DND-41 (cell line): ENCODE measurements at regions not wholly inside any gene's neighbourhood (a gene's known extent, or its start where the extent isn't known, plus 50 kb on each side); places are given as distances from the start of the nearest gene placed in this dataset.
"Not testable (repeated sequence)": the region's sequence is repeated elsewhere in the genome, so short reads cannot be mapped to it uniquely, and the experiment has no call there.

Experiments
- ATAC-seq: fragments of 200-7000 bp; cut with Tn5 transposase; 3 replicates; pipeline ENCODE4 v1.9.1; 2021; ENCODE audit warnings: low read depth; ENCODE audit not compliant: insufficient read depth
- DNase-seq: peaks from one replicate; pipeline ENCODE4 v3.0.0-alpha.2; 2020
- H2AFZ ChIP-seq: 2 replicates; pipeline ENCODE4 v1.6.0; 2012; ENCODE audit warnings: low read depth, low read length
- H3K27ac ChIP-seq: 2 replicates; pipeline ENCODE4 v1.5.1; 2012; ENCODE audit warnings: low read length, inconsistent platforms
- H3K27me3 ChIP-seq: fragments of 200-600 bp; sonication (generic); 2 replicates; pipeline ENCODE4 v1.6.0; 2012; ENCODE audit warnings: low read length, mild to moderate bottlenecking, inconsistent platforms; ENCODE audit not compliant: insufficient read depth, poor library complexity
- H3K36me3 ChIP-seq: 2 replicates; pipeline ENCODE4 v1.5.1; 2012; ENCODE audit warnings: low read length, inconsistent platforms; ENCODE audit not compliant: insufficient read depth
- H3K4me1 ChIP-seq: 2 replicates; pipeline ENCODE4 v1.5.1; 2012; ENCODE audit warnings: mild to moderate bottlenecking, low read length; ENCODE audit not compliant: insufficient read depth
- H3K4me2 ChIP-seq: 2 replicates; pipeline ENCODE4 v1.6.0; 2012; ENCODE audit warnings: mild to moderate bottlenecking, moderate library complexity, low read length, inconsistent platforms; ENCODE audit not compliant: insufficient read depth
- H3K4me3 ChIP-seq, 2 experiments: fragments of 200-600 bp in 1 of 2; shearing (Covaris generic) in 1 of 2; 2 replicates each; pipeline ENCODE4 v1.5.1; 2012 to 2016; ENCODE audit warnings: inconsistent platforms in 2 of 2, low read length in 2 of 2, mild to moderate bottlenecking in 2 of 2, low read depth in 1 of 2, moderate library complexity in 1 of 2
- H3K79me2 ChIP-seq: 2 replicates; pipeline ENCODE4 v1.6.0; 2012; ENCODE audit warnings: low read length, inconsistent platforms; ENCODE audit not compliant: insufficient read depth
- H3K9ac ChIP-seq: 2 replicates; pipeline ENCODE4 v1.6.0; 2012; ENCODE audit warnings: low read depth, mild to moderate bottlenecking, inconsistent platforms, low read length, moderate library complexity
- H3K9me3 ChIP-seq: 2 replicates; pipeline ENCODE4 v1.5.1; 2012; ENCODE audit warnings: low read length, moderate library complexity, mild to moderate bottlenecking, inconsistent platforms; ENCODE audit not compliant: insufficient read depth, severe bottlenecking
- H4K20me1 ChIP-seq: 2 replicates; pipeline ENCODE4 v1.6.0; 2012; ENCODE audit warnings: low read length; ENCODE audit not compliant: insufficient read depth
- EZH2 ChIP-seq: IDR thresholded peaks from 3 replicates; pipeline ENCODE4 v1.6.1; 2012; ENCODE audit warnings: borderline replicate concordance, low read depth, mild to moderate bottlenecking, moderate library complexity, low read length, inconsistent platforms; ENCODE audit not compliant: severe bottlenecking
- TF ChIP-seq, protein P1 (sequence below): IDR thresholded peaks from 2 replicates; pipeline ENCODE4 v1.5.1; 2012; ENCODE audit warnings: borderline replicate concordance, low read length, moderate library complexity, mild to moderate bottlenecking; ENCODE audit not compliant: poor library complexity, severe bottlenecking; ENCODE audit errors: extremely low read depth

DNA sequence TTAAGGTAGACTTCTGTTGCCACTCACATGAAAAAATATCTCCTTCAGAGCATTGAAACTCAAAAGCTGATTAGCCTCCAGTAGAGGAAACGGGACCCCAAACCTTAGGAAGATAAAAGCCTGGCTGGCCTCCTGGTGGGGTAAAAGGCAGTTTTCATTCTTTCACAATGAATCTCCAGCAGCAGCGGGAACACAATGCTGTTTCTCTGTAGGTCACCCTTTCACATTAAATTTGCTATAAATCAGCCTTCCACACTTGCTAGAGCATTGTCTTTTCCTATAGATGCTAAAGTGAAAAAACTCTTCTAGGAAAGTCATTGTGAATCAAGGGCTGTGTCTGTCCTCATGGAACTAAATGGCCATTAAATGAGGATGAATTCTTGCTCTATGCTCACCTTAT is 207.3 kb upstream of the MAGEB2 start:
- Histone ChIP-seq H3K27me3 (no peaks in the 10 kb centered on the region), H3K4me3 (no peak overlapping the region), H3K36me3 (no peaks in the 10 kb centered on the region), H3K4me2 (no peak overlapping the region), H3K79me2 (no peaks in the 10 kb centered on the region), H4K20me1 (no peaks in the 10 kb centered on the region), H3K27ac (no peak overlapping the region), H3K9me3 (no peaks in the 10 kb centered on the region), H2AFZ (no peak overlapping the region), H3K4me1 (no peaks in the 10 kb centered on the region), H3K9ac (no peak overlapping the region)
- DNase-seq (no peak), ATAC-seq (no peak)
- no peak for TF ChIP-seq EZH2
- TF ChIP-seq, protein P1, sequence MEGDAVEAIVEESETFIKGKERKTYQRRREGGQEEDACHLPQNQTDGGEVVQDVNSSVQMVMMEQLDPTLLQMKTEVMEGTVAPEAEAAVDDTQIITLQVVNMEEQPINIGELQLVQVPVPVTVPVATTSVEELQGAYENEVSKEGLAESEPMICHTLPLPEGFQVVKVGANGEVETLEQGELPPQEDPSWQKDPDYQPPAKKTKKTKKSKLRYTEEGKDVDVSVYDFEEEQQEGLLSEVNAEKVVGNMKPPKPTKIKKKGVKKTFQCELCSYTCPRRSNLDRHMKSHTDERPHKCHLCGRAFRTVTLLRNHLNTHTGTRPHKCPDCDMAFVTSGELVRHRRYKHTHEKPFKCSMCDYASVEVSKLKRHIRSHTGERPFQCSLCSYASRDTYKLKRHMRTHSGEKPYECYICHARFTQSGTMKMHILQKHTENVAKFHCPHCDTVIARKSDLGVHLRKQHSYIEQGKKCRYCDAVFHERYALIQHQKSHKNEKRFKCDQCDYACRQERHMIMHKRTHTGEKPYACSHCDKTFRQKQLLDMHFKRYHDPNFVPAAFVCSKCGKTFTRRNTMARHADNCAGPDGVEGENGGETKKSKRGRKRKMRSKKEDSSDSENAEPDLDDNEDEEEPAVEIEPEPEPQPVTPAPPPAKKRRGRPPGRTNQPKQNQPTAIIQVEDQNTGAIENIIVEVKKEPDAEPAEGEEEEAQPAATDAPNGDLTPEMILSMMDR = no peak

DNA sequence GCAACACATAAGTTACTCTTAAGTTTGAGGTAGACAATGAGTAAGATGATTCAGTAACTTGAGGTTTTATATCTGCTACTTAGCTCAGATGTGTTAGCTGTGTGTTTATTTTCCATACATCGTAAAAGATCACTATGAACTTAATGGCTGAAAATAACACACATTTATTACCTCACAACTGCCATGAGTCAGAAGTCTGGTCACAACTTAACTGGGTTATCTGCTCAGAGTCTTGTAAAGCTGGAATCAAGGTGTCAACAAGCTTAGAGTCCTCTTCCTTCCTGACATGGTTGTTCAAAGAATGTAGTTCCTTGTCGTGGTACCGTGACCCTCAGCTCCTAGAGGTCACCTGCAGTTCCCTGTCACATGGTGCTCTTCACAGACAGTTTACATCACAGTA is 204.9 kb upstream of the MAGEB2 start:
- Histone ChIP-seq H3K4me2 (no peak overlapping the region), H3K4me1 (no peaks in the 10 kb centered on the region), H3K36me3 (no peaks in the 10 kb centered on the region), H2AFZ (no peak overlapping the region), H3K79me2 (no peaks in the 10 kb centered on the region), H4K20me1 (no peaks in the 10 kb centered on the region), H3K4me3 (no peak overlapping the region), H3K9ac (no peak overlapping the region), H3K27ac (no peak overlapping the region), H3K9me3 (no peaks in the 10 kb centered on the region), H3K27me3 (no peaks in the 10 kb centered on the region)
- DNase-seq (no peak), ATAC-seq (no peak)
- TF ChIP-seq, protein P1 = no peak
- TF ChIP-seq EZH2 = no peak

DNA sequence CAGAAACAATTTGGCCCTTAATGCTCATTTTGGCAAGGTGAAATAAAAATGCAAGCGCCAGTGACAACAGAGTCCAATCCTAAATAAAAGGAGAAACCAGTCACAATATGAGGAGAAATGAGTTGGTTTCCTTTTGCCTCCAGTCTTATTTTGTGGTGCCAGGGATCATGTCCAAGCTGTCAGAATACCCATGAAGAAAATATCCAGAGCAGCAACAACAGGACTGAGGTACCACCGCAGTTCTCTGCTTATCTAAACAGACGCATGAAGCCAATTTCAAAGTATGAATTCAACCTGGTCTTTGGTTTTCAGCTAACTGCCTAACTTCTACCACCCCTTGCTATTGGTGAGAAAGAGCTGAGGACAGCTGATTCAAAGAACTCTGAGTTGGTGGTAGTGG is 199.9 kb upstream of the MAGEB2 start:
- H3K36me3 ChIP-seq = no peaks in the 10 kb centered on the region
- no peak overlapping the region for H3K9ac ChIP-seq
- TF ChIP-seq EZH2 = no peak
- TF ChIP-seq, protein P1 = no peak
- H3K79me2 ChIP-seq = no peaks in the 10 kb centered on the region
- no peaks in the 10 kb centered on the region for H4K20me1 ChIP-seq
- H3K27me3 ChIP-seq = no peaks in the 10 kb centered on the region
- no peaks in the 10 kb centered on the region for H3K9me3 ChIP-seq
- DNase-seq (no peak), ATAC-seq (no peak)
- H3K27ac ChIP-seq = no peak overlapping the region
- no peak overlapping the region for H2AFZ ChIP-seq
- H3K4me2 ChIP-seq = no peak overlapping the region
- H3K4me3 ChIP-seq = no peak overlapping the region
- no peaks in the 10 kb centered on the region for H3K4me1 ChIP-seq

DNA sequence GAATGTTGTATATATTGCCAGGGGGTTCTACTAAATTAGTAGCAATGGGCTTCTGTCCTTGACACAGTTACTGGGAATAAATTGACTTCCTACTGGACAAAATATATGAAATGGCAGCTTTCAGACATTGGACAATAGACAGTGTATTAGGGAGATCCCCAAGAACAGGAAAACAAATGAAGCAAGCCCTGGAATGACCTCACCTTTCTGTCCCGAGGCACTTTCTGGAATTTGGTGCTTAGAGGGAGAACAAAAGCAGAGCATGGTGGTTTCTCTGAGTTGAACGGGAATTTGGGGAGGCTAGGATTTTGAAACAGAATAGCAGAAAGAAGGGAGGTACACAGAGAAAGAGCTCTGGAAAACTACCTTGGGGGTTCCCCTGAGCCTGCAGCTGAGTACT is 187.7 kb upstream of the MAGEB2 start:
- no peak for ATAC-seq
- no peaks in the 10 kb centered on the region for H3K27me3 ChIP-seq
- H3K4me2 ChIP-seq = no peak overlapping the region
- no peaks in the 10 kb centered on the region for H3K36me3 ChIP-seq
- no peaks in the 10 kb centered on the region for H3K9me3 ChIP-seq
- no peak for DNase-seq
- H3K4me3 ChIP-seq = no peak overlapping the region
- H3K9ac ChIP-seq = no peak overlapping the region
- no peaks in the 10 kb centered on the region for H3K4me1 ChIP-seq
- H4K20me1 ChIP-seq = no peaks in the 10 kb centered on the region
- no peak overlapping the region for H2AFZ ChIP-seq
- no peaks in the 10 kb centered on the region for H3K79me2 ChIP-seq
- TF ChIP-seq, protein P1 = no peak
- TF ChIP-seq EZH2 = no peak
- no peak overlapping the region for H3K27ac ChIP-seq

DNA sequence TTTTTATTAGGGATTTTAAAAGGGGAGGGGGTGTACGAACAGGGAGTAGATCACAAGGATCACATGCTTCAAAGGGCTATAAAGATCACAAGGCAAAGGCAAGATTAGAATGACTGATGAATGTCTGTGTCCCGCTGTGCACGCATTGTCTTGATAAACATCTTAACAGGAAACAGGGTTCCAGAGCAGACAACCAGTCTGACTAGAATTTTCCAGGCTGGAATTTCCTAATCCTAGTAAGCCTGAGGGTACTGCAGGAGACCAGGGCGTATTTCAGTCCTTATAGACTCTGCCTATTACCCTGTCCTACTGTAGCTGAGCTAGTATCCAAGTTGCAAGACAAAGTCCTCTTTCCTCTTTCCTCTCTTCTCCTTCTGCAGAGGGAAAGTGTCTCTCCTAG is 179.0 kb upstream of the MAGEB2 start:
- ATAC-seq, DNase-seq, H3K4me1 ChIP-seq, H3K36me3 ChIP-seq, H3K9me3 ChIP-seq, H4K20me1 ChIP-seq, H3K79me2 ChIP-seq, H2AFZ ChIP-seq, H3K9ac ChIP-seq, H3K4me3 ChIP-seq, H3K4me2 ChIP-seq, H3K27me3 ChIP-seq, H3K27ac ChIP-seq: not testable (repeated sequence)
